Astrocyte (in vitro differentiated cells and primary cell): ENCODE measurements at regions not wholly inside any gene's neighbourhood (a gene's known extent, or its start where the extent isn't known, plus 50 kb on each side); places are given as distances from the start of the nearest gene placed in this dataset.

Source experiments
- CTCF ChIP-seq: IDR thresholded peaks from 2 replicates; pipeline ENCODE4 v1.5.1; 2011; ENCODE audit warnings: low read depth, mild to moderate bottlenecking, inconsistent platforms, low read length, moderate library complexity; ENCODE audit not compliant: insufficient read depth
- EZH2 ChIP-seq: IDR thresholded peaks from 2 replicates; pipeline ENCODE4 v1.6.1; 2012; ENCODE audit warnings: mild to moderate bottlenecking, low read length, inconsistent platforms; ENCODE audit not compliant: insufficient read depth

GRCh38 chr3:80586338-80586737 lies 818.5 kb upstream of the ROBO1 start:
- TF ChIP-seq CTCF: no peak
- no peak for TF ChIP-seq EZH2
